HG02884 (cell line): ENCODE measurements at regions not wholly inside any gene's neighbourhood (a gene's known extent, or its start where the extent isn't known, plus 50 kb on each side); places are given as distances from the start of the nearest gene placed in this dataset.
A peak's percentile ranks its signal among the peaks of the same experiment; 100 is the strongest.

Experiments
- ATAC-seq: cut with Tn5 transposase; IDR thresholded peaks from one replicate; pipeline ENCODE4 v1.9.1; 2021; ENCODE audit warnings: mild to moderate bottlenecking, moderate library complexity; ENCODE audit not compliant: unreplicated experiment

DNA sequence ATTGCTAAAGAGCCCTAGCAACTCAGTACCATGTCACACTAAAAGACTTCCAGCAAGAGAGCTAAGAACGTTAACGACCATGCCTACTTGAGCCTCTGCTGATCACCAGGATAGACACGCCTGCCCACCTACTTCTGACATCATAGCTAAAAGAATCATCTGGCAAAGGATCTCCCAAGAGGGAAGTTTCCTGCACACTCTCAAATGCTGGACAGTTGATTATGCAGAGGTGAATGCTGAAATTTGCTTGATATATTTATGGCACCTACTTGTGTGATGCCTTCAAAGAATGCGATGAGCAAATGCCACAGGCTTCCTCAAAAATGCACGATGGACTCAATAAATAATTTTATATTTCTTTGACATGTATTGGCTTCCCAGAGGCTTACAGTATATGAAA, 113.6 kb downstream of the GALC start:
- ATAC-seq: no peak

GRCh38 chr14:87878959-87879358, 114.0 kb downstream of the GALC start:
- ATAC-seq: no peak

- no peak for ATAC-seq
Measured at GRCh38 chr14:87877877-87878276, 115.1 kb downstream of the GALC start.

DNA sequence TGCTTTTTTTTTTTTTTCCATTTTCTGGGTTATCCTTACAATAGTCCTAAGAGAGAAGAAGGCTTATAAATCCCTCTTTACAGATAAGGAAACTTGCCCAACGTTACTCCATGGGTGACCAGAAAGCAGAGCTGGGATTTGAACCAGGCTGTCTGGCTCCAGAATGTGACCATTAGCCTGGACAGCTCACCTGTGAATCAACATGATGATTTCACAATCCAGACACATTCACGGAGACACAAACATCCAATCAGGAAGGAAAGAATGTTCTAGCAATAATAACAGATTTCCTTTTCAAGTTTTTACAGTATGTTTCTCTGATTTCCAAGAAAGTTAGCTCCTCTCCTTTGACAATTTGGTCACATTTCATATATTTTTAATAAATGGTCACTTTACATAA, 118.3 kb downstream of the GALC start:
- no peak for ATAC-seq

DNA sequence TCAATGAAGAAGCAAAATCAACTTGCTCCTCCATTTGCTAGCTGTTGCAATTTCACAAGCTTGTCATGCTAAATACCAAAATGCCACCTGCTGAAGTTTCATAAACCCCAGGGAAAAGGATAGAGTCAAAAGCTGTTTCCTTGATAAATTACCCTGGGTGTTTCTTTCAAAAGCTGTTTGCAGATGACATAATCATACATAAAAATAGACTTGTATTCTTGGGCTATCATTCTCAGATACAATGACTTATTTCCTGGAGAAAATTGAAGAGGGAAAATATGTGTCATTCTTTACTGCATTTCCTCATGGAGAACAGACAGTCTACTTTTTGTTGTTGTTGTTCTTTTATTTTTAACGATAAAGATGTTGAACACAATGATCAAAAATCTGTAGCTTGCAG, 119.2 kb downstream of the GALC start:
- ATAC-seq: no peak

- ATAC-seq: peak; percentile 86
Measured at GRCh38 chr14:87869619-87870583, 123.1 kb downstream of the GALC start.

DNA sequence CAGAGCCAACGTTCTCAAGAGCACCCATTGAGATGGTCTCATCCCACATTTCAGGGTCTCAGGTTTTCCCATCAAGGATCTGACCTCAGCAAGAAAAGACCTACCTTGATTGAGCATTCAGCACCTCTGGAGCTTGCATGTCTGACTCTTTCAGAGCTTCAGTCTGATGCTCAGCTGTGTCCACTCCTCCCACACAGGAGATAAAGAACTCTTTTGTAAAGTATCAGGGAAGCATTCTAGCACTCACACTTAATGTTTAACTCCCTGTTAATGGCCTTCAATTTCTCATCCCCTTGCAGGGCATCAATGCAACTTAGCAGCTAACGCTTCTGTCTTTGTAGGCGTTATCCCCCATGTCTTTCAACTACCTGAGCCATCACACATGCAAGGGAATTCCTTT, 124.1 kb downstream of the GALC start:
- no peak for ATAC-seq

- ATAC-seq: no peak
Measured at GRCh38 chr14:87866116-87866515, 126.9 kb downstream of the GALC start.

DNA sequence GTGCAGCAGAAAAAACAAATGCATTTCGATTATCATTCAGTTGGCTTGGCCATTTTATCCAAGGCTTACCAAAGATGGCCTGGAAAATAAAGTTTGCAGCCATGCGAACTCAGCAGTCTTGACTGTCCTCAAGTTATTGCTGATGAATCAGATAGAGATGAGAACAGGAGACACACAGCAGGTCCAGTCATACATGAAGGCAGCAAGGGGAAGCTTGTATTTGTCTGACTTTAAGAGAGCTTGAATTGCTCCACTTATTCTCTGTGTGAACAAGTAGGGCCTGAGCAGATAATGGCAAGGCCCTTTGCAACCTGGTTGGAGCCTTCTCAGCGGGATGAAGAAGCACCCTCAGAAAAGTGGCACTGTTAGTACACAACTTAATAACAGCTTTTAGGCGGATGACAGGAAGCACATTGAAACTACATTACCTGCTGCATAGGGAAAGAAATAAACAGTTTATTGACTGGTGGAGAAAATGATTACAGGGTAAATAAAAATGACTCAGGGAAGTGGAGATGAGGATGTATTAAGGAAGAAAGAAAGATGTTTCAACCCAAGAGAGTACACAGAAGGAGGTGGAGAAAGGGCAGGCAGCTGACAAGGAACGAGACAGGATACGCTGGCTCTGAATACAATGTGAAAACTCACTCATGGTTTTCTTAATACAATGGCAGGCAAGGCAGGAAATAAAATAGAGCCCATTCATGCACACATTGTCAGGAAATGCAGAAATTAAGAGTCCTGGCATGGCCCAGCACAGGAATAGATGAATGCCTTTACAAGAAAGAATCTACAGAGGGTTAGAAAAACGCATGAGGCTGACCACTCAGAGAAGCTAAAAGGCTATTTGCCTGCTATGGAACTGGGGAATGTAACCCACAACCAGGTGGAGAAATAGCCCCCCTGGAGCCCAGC, 128.4 kb downstream of the GALC start:
- ATAC-seq: no peak

- ATAC-seq: no peak
Measured at GRCh38 chr14:87863047-87863446, 129.9 kb downstream of the GALC start.

DNA sequence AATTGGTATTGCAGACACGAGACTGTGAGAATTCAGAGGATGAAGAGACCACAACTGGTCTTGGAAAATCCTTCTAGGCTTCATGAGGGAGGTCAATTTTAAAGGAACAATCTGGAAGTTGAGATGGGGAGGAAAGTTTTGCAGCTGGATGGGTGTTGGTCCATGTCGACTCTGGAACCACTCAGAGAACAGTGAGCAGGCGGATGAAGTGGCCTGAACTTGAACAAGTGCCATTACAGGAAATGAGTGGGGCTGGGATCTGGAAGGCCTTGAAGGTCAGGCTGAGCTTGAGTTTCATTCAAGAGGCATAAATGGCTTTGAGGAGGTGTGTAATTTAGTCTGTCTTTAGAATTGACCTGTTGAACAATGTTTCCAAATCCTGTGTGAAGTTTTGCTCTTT, 140.9 kb downstream of the GALC start:
- no peak for ATAC-seq

DNA sequence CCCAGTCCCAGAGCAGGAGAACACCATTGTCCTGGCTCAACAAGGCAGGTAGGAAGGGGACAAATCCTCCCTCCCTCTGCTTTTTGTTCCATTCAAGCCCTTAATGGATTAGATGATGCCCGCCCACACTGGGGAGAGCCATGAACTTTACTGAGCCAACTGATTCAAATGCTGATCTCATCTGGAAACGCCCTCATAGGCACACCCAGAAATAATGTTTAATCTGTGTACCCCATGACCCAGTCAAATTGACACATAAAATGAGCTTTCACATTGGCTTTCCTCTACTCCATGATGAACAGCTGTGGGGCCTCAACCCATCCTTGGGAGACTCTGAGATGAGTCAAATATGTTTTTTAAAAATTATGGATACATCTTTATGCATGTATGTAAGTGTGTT, 141.8 kb downstream of the GALC start:
- no peak for ATAC-seq

DNA sequence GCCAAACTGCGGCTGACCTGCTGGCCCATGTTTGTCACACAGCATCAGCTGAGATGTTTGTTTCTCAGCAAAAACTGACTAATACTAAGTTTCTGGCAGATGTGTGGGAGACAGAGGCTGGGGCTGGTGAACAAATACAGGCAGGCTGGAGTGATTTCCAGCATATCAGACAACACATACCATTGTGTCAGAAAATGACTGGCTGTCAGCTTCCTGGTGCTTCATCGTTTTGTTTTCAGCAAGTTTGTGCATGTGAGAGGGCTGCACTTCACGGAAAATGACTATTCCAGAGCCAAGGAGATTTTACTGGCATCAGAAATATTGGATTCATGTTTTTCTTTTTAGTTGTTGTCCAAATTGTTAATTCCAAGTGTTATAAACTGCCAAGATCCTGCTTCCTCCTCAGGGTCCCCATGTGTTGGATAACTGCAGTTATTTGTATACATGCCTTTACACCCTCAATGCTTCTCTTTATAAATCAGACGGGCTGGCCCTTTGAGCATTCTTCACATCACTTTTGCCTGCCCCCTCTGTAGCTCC, 145.7 kb downstream of the GALC start:
- no peak for ATAC-seq

GRCh38 chr14:87840906-87841305, 152.1 kb downstream of the GALC start:
- ATAC-seq: no peak

DNA sequence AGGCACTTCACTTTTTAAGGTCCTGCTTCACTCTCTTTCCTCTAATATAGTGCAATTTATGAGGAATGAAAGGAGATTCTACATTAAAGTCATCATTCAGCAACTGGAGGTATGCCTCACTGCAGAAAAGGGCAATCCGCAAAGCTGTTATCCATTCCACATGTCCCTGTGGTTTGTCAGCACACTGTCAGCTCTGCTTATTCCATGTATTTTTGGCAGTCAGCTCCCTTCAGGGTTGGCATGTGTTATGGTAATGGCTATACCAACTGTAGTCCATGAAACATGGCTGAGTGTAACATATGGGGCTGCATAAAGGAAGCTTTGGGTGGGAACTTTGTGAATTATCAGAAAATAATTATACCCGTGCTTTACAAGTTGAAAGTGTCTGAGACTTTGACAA, 154.1 kb downstream of the GALC start:
- ATAC-seq: no peak

GRCh38 chr14:87837296-87837695, 155.7 kb downstream of the GALC start:
- ATAC-seq: no peak

- ATAC-seq: no peak
Measured at GRCh38 chr14:87834594-87834993, 158.4 kb downstream of the GALC start.

- no peak for ATAC-seq
Measured at GRCh38 chr14:87833026-87833425, 160.0 kb downstream of the GALC start.

GRCh38 chr14:87830443-87831096, 162.4 kb downstream of the GALC start:
- no peak for ATAC-seq

- no peak for ATAC-seq
Measured at GRCh38 chr14:87829543-87829942, 163.4 kb downstream of the GALC start.

DNA sequence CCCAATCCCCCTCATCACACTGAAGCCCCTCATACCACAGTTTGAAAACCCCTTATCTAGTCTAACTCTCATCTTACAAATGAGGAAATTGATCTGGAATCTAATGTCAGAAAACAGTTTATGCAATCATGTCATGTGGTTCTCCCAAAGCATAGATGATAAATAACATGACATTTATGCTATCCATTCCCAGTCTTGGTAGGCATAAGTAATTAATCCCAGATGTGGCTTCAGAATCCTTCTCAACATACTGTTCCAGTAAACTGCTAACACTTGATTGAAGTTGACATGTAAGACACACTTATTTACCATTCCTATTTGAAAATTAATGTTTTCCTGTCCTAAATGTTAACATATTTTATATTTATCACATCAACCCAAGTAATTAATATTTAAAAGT, 168.7 kb downstream of the GALC start:
- ATAC-seq: no peak
